ENCODE measurements at regions not wholly inside any gene's neighbourhood (a gene's known extent, or its start where the extent isn't known, plus 50 kb on each side); places are given as distances from the start of the nearest gene placed in this dataset.
A peak's percentile ranks its signal among the peaks of the same experiment; 100 is the strongest.

DNA sequence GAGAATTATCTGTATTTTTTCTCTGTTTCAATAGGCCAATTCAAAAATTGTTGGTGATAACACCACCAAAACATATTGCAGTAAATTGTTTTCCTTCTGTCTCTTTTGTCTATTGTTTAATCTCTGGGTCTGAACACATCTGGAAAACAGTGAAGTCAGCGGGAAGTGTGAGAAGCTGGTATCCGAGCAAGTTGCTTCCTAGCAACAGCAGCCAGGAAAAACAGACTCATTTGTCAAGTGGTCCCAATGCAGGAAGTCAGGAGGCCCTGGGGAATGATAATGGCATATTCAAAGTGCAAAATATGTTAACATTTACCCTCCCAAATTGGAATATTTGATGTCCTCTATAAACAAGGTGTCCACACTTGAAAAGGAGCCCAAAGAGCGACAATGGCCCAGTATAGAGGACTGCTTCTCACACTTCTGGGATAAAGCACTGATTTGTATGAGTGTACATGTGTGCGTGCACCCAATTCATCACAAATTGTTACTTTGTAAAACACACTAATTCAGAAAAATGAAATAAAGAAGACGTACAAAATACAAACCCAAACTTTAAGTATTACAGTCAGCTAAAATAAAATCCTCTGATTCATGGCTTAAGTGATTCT is 515.0 kb downstream of the TBC1D4 start:
- peak; percentile 30 for DNase-seq (ENCODE audit: low read depth)

GRCh38 chr13:74966275-74966674 is 515.7 kb downstream of the TBC1D4 start:
- no peak for DNase-seq (ENCODE audit: low read depth)

DNA sequence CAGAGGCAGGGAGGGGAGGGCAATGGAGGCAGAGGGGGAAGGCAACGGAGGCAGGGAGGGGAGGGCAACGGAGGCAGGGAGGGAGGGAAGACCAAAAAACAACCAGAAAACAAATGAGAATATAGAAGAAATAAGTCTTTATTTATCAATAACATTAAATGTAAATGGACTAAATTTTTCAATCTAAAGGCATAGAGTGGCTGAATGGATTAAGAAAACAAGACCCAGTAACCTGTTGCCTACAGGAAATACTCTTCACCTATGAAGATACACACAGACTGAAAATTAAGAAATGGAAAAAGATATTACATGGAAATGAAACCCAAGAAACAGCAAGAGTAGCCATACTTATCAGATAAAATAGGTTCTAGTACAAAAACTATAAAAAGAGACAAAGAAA is 536.3 kb downstream of the TBC1D4 start:
- no peak for DNase-seq (ENCODE audit: low read depth)

- no peak for DNase-seq (ENCODE audit: low read depth)
These were observed 550.1 kb downstream of the TBC1D4 start for GRCh38 chr13:74931698-74932433.

GRCh38 chr13:74930402-74931165 is 551.4 kb downstream of the TBC1D4 start:
- DNase-seq (ENCODE audit: low read depth), result no peak

GRCh38 chr13:74929436-74929835 is 552.5 kb downstream of the TBC1D4 start:
- DNase-seq (ENCODE audit: low read depth), result no peak

GRCh38 chr13:74927823-74928222 is 554.1 kb downstream of the TBC1D4 start:
- no peak for DNase-seq (ENCODE audit: low read depth)

- no peak for DNase-seq (ENCODE audit: low read depth)
These were observed 559.0 kb downstream of the TBC1D4 start for GRCh38 chr13:74922963-74923362.

DNA sequence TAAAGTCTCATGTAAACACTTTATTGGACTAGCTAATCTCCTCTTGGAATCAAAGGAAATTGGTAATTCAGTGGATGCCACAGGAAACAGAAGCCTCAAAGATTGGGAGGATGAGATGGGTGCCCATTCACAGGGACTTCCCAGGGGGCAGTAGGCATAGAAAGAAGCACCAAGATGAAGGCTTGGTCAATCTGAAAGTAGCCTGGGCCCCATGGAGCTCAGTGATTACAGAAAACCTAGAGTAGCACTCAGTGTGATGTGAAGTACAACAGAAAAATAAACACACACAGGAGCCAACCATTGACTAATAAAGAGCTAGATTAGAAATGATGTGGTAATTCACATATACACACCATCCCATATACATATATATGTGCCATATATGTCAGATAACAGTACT is 560.6 kb downstream of the TBC1D4 start:
- DNase-seq (ENCODE audit: low read depth), result no peak

DNA sequence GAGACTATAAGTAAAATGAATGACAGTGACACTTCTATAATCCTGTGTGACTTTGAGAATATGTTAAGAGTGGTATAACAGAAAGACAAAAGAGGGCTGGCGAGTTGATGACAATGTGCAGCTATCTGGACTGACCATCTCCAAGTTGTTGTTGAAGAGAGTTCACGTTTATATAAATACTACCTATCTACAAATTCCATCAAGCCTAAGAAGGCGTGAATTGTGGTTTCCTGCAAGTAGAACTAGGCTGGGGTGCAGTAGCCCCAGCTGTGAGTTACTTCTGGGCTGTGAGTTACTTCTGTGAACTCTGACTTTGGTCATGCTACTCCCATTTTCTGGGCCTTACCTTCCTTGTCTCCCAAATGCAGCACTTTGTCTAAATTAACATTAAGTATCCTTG is 561.0 kb downstream of the TBC1D4 start:
- peak; percentile 51 for DNase-seq (ENCODE audit: low read depth)

DNA sequence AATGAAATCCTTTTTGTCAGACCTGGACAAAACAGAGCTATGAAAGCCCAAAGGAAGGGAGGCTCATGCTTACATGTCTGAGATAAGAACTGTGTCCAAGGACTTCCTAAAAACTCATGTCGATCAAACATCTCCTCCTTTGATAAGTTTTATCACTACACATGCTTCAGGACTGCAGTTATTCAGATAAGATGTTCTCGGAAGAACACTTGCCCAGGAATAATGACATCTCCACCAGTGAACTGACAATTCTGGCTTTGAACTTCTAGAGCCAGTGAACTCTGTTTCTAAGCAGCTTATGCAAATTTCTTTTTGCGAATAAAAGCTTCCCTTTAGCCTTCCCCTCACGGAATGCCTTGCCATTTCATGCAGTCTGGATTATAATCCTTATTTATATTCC is 561.6 kb downstream of the TBC1D4 start:
- peak; percentile 33 for DNase-seq (ENCODE audit: low read depth)

GRCh38 chr13:74919914-74920313 is 562.1 kb downstream of the TBC1D4 start:
- DNase-seq (ENCODE audit: low read depth), result no peak

DNA sequence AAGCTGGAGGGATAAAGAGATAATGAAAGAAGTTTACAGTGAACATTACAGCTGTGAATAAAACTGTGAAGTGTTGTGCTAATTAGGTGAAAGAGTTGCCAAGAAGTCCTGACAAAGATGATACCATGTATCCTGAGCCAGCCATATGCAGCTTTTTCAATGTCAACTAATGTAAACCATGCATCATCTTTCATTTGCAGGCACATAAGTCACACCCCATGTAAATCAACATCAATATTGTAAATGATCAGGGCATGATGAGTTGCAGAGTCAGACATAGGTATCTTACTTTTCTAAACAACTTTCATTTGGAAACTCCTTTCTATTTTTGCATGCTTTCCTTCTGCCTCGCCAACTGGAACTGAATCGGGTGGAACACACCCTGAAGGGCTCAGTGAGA is 569.1 kb downstream of the TBC1D4 start:
- no peak for DNase-seq (ENCODE audit: low read depth)

GRCh38 chr13:74910415-74910814 is 571.6 kb downstream of the TBC1D4 start:
- no peak for DNase-seq (ENCODE audit: low read depth)

DNA sequence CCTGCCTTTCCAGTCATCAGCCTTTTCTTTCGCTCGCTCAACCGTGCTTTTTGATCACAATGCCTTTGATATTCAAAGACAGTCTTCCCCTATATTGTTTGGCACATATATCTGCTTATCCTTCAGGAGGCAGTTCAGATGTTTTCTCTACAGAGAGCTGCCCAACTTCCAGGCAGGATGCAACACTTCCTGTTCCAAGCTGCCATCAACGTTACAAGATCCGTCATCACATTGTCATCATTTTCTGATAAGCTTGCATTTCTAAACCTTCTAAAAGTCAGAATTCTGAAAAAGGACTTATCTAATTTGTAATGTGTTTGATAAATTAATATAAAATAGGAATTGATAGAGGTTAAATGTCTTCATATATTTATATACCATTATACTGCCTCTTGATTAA is 574.2 kb downstream of the TBC1D4 start:
- DNase-seq (ENCODE audit: low read depth), result no peak

DNA sequence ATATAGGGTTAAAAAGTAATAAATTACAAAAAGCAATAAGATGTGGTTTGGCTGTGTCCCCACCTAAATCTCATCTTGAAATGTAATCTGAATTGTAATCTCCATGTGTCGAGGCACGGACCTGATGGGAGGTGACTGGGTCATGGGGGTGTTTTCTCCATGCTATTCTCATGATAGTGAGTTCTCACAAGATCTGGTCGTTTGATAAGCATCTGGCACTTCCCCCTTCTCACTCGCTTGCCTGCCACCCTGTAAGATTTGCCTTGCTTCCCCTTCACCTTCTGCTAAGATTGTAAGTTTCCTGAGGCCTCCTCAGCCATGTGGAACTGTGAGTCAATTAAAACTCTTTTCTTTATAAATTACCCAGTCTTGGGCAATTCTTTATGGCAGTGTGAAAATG is 577.4 kb downstream of the TBC1D4 start:
- DNase-seq (ENCODE audit: low read depth), result no peak

DNA sequence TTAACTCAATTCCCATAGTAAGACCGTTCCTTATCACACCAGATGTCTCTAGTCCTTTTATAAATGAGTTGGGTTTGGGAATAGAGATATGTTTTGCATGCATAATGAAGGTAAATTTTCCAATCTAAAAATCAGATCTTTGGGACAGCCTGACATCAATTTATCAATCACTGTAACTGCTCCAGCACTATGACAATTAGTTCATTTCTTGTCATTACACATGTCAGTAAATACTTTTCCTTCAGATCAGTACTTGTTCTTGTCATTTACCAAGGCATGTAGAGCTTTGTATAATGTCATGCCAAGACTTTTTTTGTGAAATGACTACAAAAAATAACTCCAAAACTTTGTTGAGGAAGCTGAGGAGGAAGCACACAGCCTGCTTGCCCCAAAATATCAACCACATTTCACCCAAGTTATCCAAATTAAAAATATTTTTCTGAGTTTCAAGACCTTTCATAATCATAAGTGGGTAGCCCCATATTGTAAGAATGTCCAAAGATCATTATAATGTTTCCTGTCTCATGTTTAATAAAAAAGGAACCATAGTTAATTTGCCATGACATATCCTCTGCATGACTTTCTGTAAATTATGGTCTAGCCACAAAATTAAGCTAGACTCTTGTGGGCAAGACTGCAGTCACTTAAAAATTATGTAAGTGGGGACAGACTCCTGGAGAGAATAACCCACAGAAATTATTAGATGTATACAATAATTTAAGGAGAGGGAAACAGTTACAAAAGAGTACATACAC is 586.8 kb downstream of the TBC1D4 start:
- no peak for DNase-seq (ENCODE audit: low read depth)

DNA sequence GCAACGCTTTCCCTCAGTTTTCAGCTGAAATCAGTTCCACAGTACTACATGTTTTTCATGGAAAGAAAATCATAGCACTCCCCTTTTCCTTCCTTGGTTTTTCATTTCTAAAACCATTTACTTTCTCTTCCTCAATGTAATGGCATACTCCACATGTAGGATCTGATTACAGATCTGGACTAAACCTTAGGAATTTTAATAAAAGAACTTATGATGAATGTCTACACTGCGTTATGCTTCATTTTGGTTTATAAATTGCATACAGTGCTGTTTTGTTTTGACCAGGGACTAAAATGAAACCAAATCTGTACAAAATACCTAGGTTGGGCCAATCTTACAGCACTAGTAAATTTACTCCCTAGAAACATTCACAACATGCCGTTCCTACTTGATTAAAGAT is 589.9 kb downstream of the TBC1D4 start:
- no peak for DNase-seq (ENCODE audit: low read depth)

- DNase-seq (ENCODE audit: low read depth), result peak; percentile 47
These were observed 590.4 kb downstream of the TBC1D4 start for GRCh38 chr13:74891610-74892009.

DNA sequence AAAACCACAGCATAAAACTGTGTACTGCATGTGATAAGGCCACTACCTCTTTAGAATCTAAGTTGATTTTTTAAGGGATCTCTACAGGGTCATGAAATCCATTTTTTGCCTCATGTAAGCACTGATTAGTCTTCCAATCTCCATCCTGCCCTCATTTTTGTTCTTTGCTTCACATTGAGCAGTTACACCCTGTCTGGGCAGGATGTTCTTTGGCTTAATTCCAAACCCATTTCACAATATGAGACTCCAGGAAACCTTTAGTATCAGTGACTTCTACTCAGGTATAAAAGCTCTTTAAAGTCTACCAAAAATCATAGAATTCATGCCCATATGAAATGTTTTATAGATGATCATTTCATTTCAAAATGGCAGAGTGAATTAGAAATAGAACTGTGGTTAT is 592.6 kb downstream of the TBC1D4 start:
- DNase-seq (ENCODE audit: low read depth), result peak; percentile 76

- DNase-seq (ENCODE audit: low read depth), result peak; percentile 52
These were observed 595.5 kb downstream of the TBC1D4 start for GRCh38 chr13:74886502-74886901.

DNA sequence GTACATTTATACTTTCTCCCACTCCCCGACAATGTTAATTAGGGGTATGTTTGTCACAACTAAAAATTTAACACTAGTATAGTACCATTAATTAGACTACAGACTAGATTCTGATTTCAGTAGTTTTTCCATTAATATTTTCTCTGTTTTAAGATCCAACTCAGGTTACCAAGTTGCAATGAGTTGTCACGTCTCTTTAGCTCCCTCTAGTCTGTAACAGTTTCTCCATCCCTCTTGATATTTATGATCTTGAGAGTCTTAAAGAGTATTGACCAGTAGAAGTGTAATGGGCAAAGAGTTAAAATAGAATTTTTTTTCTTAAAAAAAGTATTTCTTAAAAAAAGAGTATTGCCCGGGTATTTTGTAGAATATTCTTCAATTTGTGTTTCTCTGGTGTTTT is 598.1 kb downstream of the TBC1D4 start:
- DNase-seq (ENCODE audit: low read depth), result no peak
